Smooth muscle cell (in vitro differentiated cells): ENCODE measurements at regions not wholly inside any gene's neighbourhood (a gene's known extent, or its start where the extent isn't known, plus 50 kb on each side); places are given as distances from the start of the nearest gene placed in this dataset.

Source experiments
- DNase-seq: peaks from one replicate; lab custom pipeline; 2025; ENCODE audit not compliant: unreplicated experiment; lab: John Stamatoyannopoulos, UW
- H2AFZ ChIP-seq: fragments of 200-600 bp; sonication (generic); 2 replicates; pipeline ENCODE4 v1.6.0; 2016; ENCODE audit warnings: antibody characterized with exemption, low read depth, mild to moderate bottlenecking
- H3F3A ChIP-seq: fragments of 200-600 bp; sonication (generic); 2 replicates; pipeline ENCODE4 v1.6.0; 2017; ENCODE audit warnings: antibody characterized with exemption, low read depth
- H3K27ac ChIP-seq: fragments of 200-600 bp; sonication (generic); 2 replicates; pipeline ENCODE4 v1.5.1; 2016; ENCODE audit warnings: low read depth, mild to moderate bottlenecking
- H3K27me3 ChIP-seq: fragments of 200-600 bp; sonication (generic); 2 replicates; pipeline ENCODE4 v1.6.1; 2016; ENCODE audit warnings: low read depth, mild to moderate bottlenecking
- H3K36me3 ChIP-seq: fragments of 200-600 bp; sonication (generic); 2 replicates; pipeline ENCODE4 v1.5.1; 2016; ENCODE audit warnings: low read depth
- H3K4me1 ChIP-seq: fragments of 200-600 bp; sonication (generic); 2 replicates; pipeline ENCODE4 v1.5.1; 2016; ENCODE audit warnings: low read depth
- H3K4me2 ChIP-seq: fragments of 200-600 bp; sonication (generic); 2 replicates; pipeline ENCODE4 v1.6.0; 2016; ENCODE audit warnings: mild to moderate bottlenecking
- H3K4me3 ChIP-seq: fragments of 200-600 bp; sonication (generic); 2 replicates; pipeline ENCODE4 v1.5.1; 2016; ENCODE audit warnings: mild to moderate bottlenecking
- H3K79me2 ChIP-seq: fragments of 200-600 bp; sonication (generic); 2 replicates; pipeline ENCODE4 v1.6.0; 2016; ENCODE audit warnings: low read depth, mild to moderate bottlenecking
- H3K9ac ChIP-seq: fragments of 200-600 bp; sonication (generic); 2 replicates; pipeline ENCODE4 v1.6.0; 2016; ENCODE audit warnings: low read depth
- H3K9me3 ChIP-seq: fragments of 200-600 bp; sonication (generic); replicated peaks from 2 replicates; pipeline ENCODE4 v1.5.1; 2016; ENCODE audit warnings: low read depth
- H4K20me1 ChIP-seq: fragments of 200-600 bp; sonication (generic); 2 replicates; pipeline ENCODE4 v1.6.0; 2016; ENCODE audit warnings: low read depth
- WGBS: methylation state at CpG from one replicate; pipeline ENCODE4 v1.1.7; 2016; ENCODE audit warnings: low lambda C conversion rate; 5-methylcytosine and 5-hydroxymethylcytosine counted together
- TF ChIP-seq, protein P1 (sequence below): fragments of 200-600 bp; sonication (generic); IDR thresholded peaks from 2 replicates; pipeline ENCODE4 v1.5.1; 2017; ENCODE audit warnings: borderline replicate concordance, mild to moderate bottlenecking, antibody characterized with exemption; ENCODE audit not compliant: insufficient read depth, poor library complexity, severe bottlenecking

DNA sequence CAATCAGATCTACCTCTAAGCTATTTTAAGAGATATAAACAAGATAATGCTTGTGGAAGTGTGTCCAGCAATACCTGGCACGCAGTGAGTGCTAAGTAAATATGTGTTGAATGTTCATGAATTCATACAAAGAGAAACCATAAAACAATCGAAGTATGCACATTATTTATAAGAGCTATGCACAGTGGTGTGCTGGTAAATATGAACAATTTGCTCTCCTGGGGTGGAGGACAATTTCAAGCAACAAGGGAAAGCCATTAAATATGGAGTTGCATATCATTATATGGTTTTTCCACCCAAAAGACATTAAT lies 526.6 kb upstream of the MARCKS start:
- no peak overlapping the region for H3K27ac ChIP-seq
- H3K4me1 ChIP-seq: no peaks in the 10 kb centered on the region
- H2AFZ ChIP-seq: no peak overlapping the region
- no peaks in the 10 kb centered on the region for H4K20me1 ChIP-seq
- H3K9ac ChIP-seq: no peak overlapping the region
- no peaks in the 10 kb centered on the region for H3K9me3 ChIP-seq
- no peak overlapping the region for H3K4me2 ChIP-seq
- 94% methylated on average over 2 of the region's 2 CpGs for WGBS
- no peaks in the 10 kb centered on the region for H3K27me3 ChIP-seq
- H3K4me3 ChIP-seq: no peak overlapping the region
- DNase-seq: no peak
- no peaks in the 10 kb centered on the region for H3K79me2 ChIP-seq
- no peaks in the 10 kb centered on the region for H3K36me3 ChIP-seq
- TF ChIP-seq, protein P1, sequence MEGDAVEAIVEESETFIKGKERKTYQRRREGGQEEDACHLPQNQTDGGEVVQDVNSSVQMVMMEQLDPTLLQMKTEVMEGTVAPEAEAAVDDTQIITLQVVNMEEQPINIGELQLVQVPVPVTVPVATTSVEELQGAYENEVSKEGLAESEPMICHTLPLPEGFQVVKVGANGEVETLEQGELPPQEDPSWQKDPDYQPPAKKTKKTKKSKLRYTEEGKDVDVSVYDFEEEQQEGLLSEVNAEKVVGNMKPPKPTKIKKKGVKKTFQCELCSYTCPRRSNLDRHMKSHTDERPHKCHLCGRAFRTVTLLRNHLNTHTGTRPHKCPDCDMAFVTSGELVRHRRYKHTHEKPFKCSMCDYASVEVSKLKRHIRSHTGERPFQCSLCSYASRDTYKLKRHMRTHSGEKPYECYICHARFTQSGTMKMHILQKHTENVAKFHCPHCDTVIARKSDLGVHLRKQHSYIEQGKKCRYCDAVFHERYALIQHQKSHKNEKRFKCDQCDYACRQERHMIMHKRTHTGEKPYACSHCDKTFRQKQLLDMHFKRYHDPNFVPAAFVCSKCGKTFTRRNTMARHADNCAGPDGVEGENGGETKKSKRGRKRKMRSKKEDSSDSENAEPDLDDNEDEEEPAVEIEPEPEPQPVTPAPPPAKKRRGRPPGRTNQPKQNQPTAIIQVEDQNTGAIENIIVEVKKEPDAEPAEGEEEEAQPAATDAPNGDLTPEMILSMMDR: no peak
- H3F3A ChIP-seq: no peaks in the 10 kb centered on the region

DNA sequence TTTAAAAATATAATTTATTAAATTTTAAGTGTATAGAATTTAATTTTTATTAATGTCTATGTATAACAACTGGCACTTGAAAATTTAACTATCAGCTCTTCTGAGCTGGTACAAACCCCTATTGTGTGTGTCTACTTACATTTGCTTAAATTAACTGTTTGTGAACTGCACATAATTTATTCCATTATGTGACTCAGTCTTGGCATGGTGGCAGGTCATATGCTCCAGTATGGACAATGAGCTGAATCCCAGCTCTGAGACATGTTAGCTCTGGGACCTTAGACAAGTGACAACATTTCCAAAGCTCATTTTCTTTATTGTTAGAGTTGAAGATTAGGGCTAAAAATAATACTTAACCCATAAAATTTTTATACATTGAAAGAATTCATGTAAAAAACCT lies 526.1 kb upstream of the MARCKS start:
- Histone ChIP-seq H3K9ac (no peak overlapping the region), H2AFZ (no peak overlapping the region), H3K4me1 (no peaks in the 10 kb centered on the region), H3K4me3 (no peak overlapping the region), H3K9me3 (no peaks in the 10 kb centered on the region), H4K20me1 (no peaks in the 10 kb centered on the region), H3K36me3 (no peaks in the 10 kb centered on the region), H3F3A (no peaks in the 10 kb centered on the region), H3K27ac (no peak overlapping the region), H3K79me2 (no peaks in the 10 kb centered on the region), H3K27me3 (no peaks in the 10 kb centered on the region), H3K4me2 (no peak overlapping the region)
- TF ChIP-seq, protein P1: no peak
- DNase-seq: no peak

DNA sequence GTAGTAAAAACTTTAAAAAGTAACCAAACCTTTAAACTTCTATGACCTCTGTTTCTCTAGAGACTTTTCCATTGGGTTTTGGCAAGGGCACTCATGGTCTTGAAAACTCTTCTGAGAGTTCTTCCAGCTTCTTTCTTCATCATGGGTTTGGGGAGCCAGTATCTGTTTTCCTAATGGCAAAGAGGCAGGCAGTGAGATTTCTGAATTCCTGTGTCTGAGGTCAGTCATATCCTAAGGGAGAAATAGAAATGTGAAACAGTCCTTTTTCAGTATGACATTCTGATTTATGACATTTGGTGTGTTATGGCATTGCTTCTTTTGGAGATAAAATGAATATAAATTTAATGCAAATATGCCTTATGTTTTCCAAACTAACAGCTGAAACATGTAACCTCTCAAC lies 518.5 kb upstream of the MARCKS start:
- Histone ChIP-seq H3K4me3 (no peak overlapping the region), H3K4me1 (no peaks in the 10 kb centered on the region), H3K27ac (no peak overlapping the region), H2AFZ (no peak overlapping the region), H3F3A (no peaks in the 10 kb centered on the region), H3K79me2 (no peaks in the 10 kb centered on the region), H3K36me3 (no peaks in the 10 kb centered on the region), H3K9ac (no peak overlapping the region), H3K27me3 (no peaks in the 10 kb centered on the region), H3K4me2 (no peak overlapping the region), H3K9me3 (no peaks in the 10 kb centered on the region), H4K20me1 (no peaks in the 10 kb centered on the region)
- TF ChIP-seq, protein P1: no peak
- DNase-seq: no peak

DNA sequence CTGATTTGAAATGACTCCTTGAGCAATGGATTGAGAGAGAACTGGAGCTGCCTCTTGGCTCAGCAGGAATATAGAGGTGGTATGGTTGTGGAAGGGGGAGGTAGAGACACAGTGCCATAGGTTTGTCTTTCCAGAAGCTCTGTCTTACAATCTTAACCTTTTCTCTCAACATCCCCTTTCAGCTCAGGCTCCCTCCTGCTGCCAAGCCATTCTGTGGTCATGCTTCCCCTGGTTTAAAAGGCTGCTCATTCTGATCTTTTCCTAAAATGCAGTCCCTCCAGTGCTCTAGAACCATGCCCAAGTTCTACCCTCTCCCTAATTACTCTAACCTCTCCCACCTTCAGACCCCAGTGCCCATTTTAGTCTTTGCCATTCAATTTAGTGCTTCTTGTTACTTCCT lies 517.9 kb upstream of the MARCKS start:
- Histone ChIP-seq H3K27ac (no peak overlapping the region), H2AFZ (peak overlapping the region; percentile 24)

More for the DNA sequence above, 517.9 kb upstream of the MARCKS start:
- no peak for DNase-seq
- Histone ChIP-seq H4K20me1 (no peaks in the 10 kb centered on the region), H3K4me3 (no peak overlapping the region), H3K36me3 (no peaks in the 10 kb centered on the region), H3K4me1 (no peaks in the 10 kb centered on the region), H3K9ac (no peak overlapping the region), H3K4me2 (no peak overlapping the region), H3K9me3 (no peaks in the 10 kb centered on the region), H3K79me2 (no peaks in the 10 kb centered on the region), H3F3A (no peaks in the 10 kb centered on the region), H3K27me3 (no peaks in the 10 kb centered on the region)
- TF ChIP-seq, protein P1: no peak
